Natural killer cell (primary cell): ENCODE measurements at regions not wholly inside any gene's neighbourhood (a gene's known extent, or its start where the extent isn't known, plus 50 kb on each side); places are given as distances from the start of the nearest gene placed in this dataset.
A peak's percentile ranks its signal among the peaks of the same experiment; 100 is the strongest.

ENCODE experiments used
- ATAC-seq, 3 donors: fragments of 150-1000 bp in 2 of 3; fragments of 200-7000 bp in 1 of 3; cut with Tn5 transposase; 1 replicate in 1 of 3; 2 replicates in 2 of 3; pipeline ENCODE4 v1.10.0; 2021; ENCODE audit warnings: mild to moderate bottlenecking in 2 of 3, moderate library complexity in 2 of 3
- DNase-seq, 2 donors: peaks; one replicate each; pipeline versions ENCODE4 v3.0.0 to v3.0.0-alpha.2; 2013 to 2021; ENCODE audit warnings: mixed read lengths in 1 of 2
- H3K27ac ChIP-seq: one replicate; pipeline ENCODE4 v1.5.1; 2013; ENCODE audit warnings: mild to moderate bottlenecking, low read length
- H3K27me3 ChIP-seq: one replicate; pipeline ENCODE4 v1.6.1; 2013; ENCODE audit warnings: low read length; ENCODE audit not compliant: control insufficient read depth, insufficient read depth
- H3K36me3 ChIP-seq: one replicate; pipeline ENCODE4 v1.6.1; 2013; ENCODE audit warnings: low read length; ENCODE audit not compliant: control insufficient read depth, insufficient read depth
- H3K4me1 ChIP-seq: one replicate; pipeline ENCODE4 v1.6.1; 2013; ENCODE audit warnings: low read length; ENCODE audit not compliant: control insufficient read depth, insufficient read depth
- H3K4me3 ChIP-seq: one replicate; pipeline ENCODE4 v1.5.1; 2013; ENCODE audit warnings: low read length
- H3K9me3 ChIP-seq: one replicate; pipeline ENCODE4 v1.6.1; 2013; ENCODE audit warnings: low read length; ENCODE audit not compliant: control insufficient read depth, insufficient read depth
- H3K27ac Mint-ChIP-seq, 2 donors: one replicate each; pipeline ENCODE4 v1.8.0; 2022; ENCODE audit warnings: mild to moderate bottlenecking in 2 of 2, mixed read lengths in 2 of 2, moderate library complexity in 1 of 2
- H3K27me3 Mint-ChIP-seq, 2 donors: one replicate each; pipeline ENCODE4 v1.8.0; 2022; ENCODE audit warnings: low read depth in 2 of 2, mixed read lengths in 2 of 2
- H3K36me3 Mint-ChIP-seq: one replicate; pipeline ENCODE4 v1.8.0; 2022; ENCODE audit warnings: mixed read lengths
- H3K4me1 Mint-ChIP-seq, 2 donors: one replicate each; pipeline ENCODE4 v1.8.0; 2022; ENCODE audit warnings: mixed read lengths in 2 of 2
- H3K4me3 Mint-ChIP-seq: one replicate; pipeline ENCODE4 v1.8.0; 2022; ENCODE audit warnings: mild to moderate bottlenecking, moderate library complexity, mixed read lengths
- H3K9me3 Mint-ChIP-seq, 2 donors: one replicate each; pipeline ENCODE4 v1.8.0; 2022; ENCODE audit warnings: mixed read lengths in 2 of 2
- CTCF ChIP-seq: fragments of 200-600 bp; IDR thresholded peaks from one replicate; pipeline ENCODE4 v1.8.0; 2022; ENCODE audit warnings: antibody characterized with exemption
- WGBS: methylation state at CpG from one replicate; pipeline ENCODE4 v1.1.7; 2013; ENCODE audit warnings: missing lambda C conversion rate; ENCODE audit not compliant: insufficient coverage; 5-methylcytosine and 5-hydroxymethylcytosine counted together
- intact Hi-C: fragments of 100-400 bp; cut with micrococcal nuclease; formaldehyde crosslinking; loops from one replicate; pipeline ENCODE4 v1.14.2; 2022

DNA sequence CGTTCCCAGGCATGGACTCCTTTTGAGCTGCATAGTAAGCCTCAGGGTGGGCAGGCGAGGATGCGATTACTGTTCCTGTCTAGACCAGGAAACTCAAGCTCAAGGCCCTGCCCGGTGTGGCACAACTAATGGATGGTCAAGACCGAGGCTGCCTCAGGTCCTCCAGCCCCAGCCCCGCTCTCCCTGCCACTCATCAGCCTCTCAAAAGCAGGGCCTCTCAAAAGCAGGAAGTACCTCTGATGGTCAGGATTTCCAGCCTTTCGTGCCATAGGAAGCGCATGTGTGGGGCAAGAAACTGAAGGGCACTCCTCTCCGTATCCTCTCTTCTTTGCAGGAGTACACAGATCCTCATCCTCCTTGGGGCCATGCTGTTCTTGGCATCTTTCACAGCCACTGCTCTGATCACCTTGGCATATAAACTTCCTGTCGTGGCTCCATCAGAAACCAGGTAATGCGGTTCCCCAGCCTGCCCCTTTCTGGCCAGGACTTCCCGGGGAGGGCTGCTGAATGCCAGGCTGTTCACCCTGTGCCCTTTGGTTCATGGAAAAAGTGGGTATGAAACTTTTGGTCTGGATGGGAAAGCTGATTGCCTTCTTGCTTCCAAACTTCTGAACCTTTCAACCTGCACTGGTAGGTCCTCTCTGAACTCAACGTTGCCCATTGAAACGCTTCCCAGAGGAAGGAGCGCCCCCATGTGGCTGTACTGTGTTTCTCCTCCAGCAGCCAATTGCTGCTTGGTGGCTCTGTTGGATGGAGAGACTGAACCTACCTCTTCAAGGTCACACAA, 82.8 kb upstream of the SEC11C start:
- no peaks in the 10 kb centered on the region for H3K9me3 ChIP-seq
- no peaks in the 10 kb centered on the region for H3K4me1 Mint-ChIP-seq
- intact Hi-C loops: no loop called here
- TF ChIP-seq CTCF: no peak
- H3K4me3 Mint-ChIP-seq: no peak overlapping the region
- H3K36me3 Mint-ChIP-seq: no peaks in the 10 kb centered on the region
- peaks cover 8 to 14% of the 10 kb centered on the region in 2 donors for H3K27me3 Mint-ChIP-seq
- 70% methylated on average over 15 of the region's 15 CpGs for WGBS
- no peaks in the 10 kb centered on the region for H3K36me3 ChIP-seq
- DNase-seq (peak in 1 of 2 donors; percentile 66), ATAC-seq (no peak)
- H3K4me1 ChIP-seq: no peaks in the 10 kb centered on the region
- no peaks in the 10 kb centered on the region for H3K27me3 ChIP-seq
- no peak overlapping the region for H3K27ac Mint-ChIP-seq
- H3K4me3 ChIP-seq: no peak overlapping the region
- no peak overlapping the region for H3K27ac ChIP-seq
- no peaks in the 10 kb centered on the region for H3K9me3 Mint-ChIP-seq

- H3K36me3 ChIP-seq: no peaks in the 10 kb centered on the region
- H3K9me3 Mint-ChIP-seq: no peaks in the 10 kb centered on the region
- no peaks in the 10 kb centered on the region for H3K9me3 ChIP-seq
- no peak for TF ChIP-seq CTCF
- DNase-seq: no peak
- ATAC-seq: no peak
- no peaks in the 10 kb centered on the region for H3K4me1 ChIP-seq
- no peak overlapping the region for H3K27ac Mint-ChIP-seq
- no peak overlapping the region for H3K4me3 Mint-ChIP-seq
- no peaks in the 10 kb centered on the region for H3K36me3 Mint-ChIP-seq
- peaks cover 8 to 16% of the 10 kb centered on the region in 2 donors for H3K27me3 Mint-ChIP-seq
- no peak overlapping the region for H3K27ac ChIP-seq
- no peaks in the 10 kb centered on the region for H3K4me1 Mint-ChIP-seq
- WGBS: 80% methylated on average over 4 of the region's 4 CpGs
- no peaks in the 10 kb centered on the region for H3K27me3 ChIP-seq
- intact Hi-C loops: no loop called here
- H3K4me3 ChIP-seq: no peak overlapping the region
Observed at GRCh38 chr18:59057493-59057795, 82.2 kb upstream of the SEC11C start.

DNA sequence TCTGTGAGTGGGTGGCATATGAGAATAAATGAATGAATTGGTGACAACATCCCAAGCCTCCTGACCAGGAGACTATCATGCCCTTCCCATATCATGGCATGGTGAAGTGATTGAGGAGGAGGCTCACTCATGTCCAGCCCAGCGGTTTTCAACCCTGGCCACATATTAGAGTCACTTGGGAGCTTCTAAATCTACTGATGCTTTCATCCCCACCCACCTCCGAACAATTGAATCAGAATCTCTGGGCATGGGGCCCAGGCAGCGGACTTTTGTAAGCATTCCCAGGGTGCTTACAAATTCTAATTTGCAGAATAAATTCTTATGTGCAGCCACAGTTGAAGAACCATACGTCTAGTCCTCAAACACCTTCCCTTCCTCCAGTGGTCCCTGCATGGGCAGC, 81.7 kb upstream of the SEC11C start:
- H3K9me3 ChIP-seq: no peaks in the 10 kb centered on the region
- H3K4me1 ChIP-seq: no peaks in the 10 kb centered on the region
- intact Hi-C loops: no loop called here
- 83% methylated on average over 3 of the region's 4 CpGs for WGBS
- no peaks in the 10 kb centered on the region for H3K36me3 ChIP-seq
- H3K27me3 ChIP-seq: no peaks in the 10 kb centered on the region
- DNase-seq: no peak
- Mint-ChIP-seq H3K4me3 (no peak overlapping the region), H3K27me3 (peaks cover 6 to 15% of the 10 kb centered on the region in 2 donors), H3K9me3 (no peaks in the 10 kb centered on the region), H3K36me3 (no peaks in the 10 kb centered on the region), H3K27ac (no peak overlapping the region), H3K4me1 (no peaks in the 10 kb centered on the region)
- no peak for ATAC-seq
- no peak for TF ChIP-seq CTCF
- no peak overlapping the region for H3K27ac ChIP-seq
- H3K4me3 ChIP-seq: no peak overlapping the region

DNA sequence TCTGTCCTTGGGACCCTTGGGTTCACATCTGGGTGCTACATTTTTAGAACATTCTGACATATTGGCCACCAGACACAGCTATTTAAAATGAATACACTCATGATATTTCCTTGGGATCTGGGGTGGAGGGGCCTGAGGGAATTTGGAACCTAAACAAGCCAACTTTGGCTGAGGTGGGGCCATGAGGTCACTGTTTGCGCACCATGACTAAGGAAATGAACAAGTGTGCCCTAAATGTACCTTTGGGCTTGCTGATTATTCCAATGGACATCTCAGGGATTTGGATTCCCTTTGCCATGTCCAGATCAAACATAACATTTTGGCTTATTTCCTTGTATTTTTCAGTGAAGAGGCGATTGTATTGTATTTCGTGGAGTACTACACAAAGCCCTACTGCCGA, 80.5 kb upstream of the SEC11C start:
- ATAC-seq (no peak), DNase-seq (no peak)
- no peaks in the 10 kb centered on the region for H3K36me3 Mint-ChIP-seq
- H3K4me1 Mint-ChIP-seq: no peaks in the 10 kb centered on the region
- no peaks in the 10 kb centered on the region for H3K9me3 ChIP-seq
- no peaks in the 10 kb centered on the region for H3K27me3 ChIP-seq
- intact Hi-C loops: no loop called here
- no peaks in the 10 kb centered on the region for H3K36me3 ChIP-seq
- WGBS: 87% methylated on average over 4 of the region's 4 CpGs
- no peak overlapping the region for H3K4me3 ChIP-seq
- no peak for TF ChIP-seq CTCF
- H3K27ac ChIP-seq: no peak overlapping the region
- H3K27ac Mint-ChIP-seq: no peak overlapping the region
- H3K27me3 Mint-ChIP-seq: peaks cover 4 to 9% of the 10 kb centered on the region in 2 donors
- no peaks in the 10 kb centered on the region for H3K4me1 ChIP-seq
- no peaks in the 10 kb centered on the region for H3K9me3 Mint-ChIP-seq
- H3K4me3 Mint-ChIP-seq: no peak overlapping the region
